ENCODE measurements at regions not wholly inside any gene's neighbourhood (a gene's known extent, or its start where the extent isn't known, plus 50 kb on each side); places are given as distances from the start of the nearest gene placed in this dataset.

GRCh38 chr1:79376106-79376505 lies 369.6 kb upstream of the ADGRL4 start:
- TF ChIP-seq CTCF (IDR thresholded peaks at IDR 0.05) = no peak
- no peak for TF ChIP-seq REST (IDR thresholded peaks at IDR 0.05; ENCODE audit: insufficient read depth in 1 of 2, low read depth in 2 of 2, low read length in 1 of 2)
- TF ChIP-seq POLR2AphosphoS5 (IDR thresholded peaks at IDR 0.05; ENCODE audit: low read depth, low read length) = no peak
- no peak for TF ChIP-seq SIN3A (IDR thresholded peaks at IDR 0.05; ENCODE audit: borderline replicate concordance, insufficient read depth, low read depth, low read length)

Data from Panc1 (cell line).